IPS-NIHi7 (cell line): ENCODE measurements at regions not wholly inside any gene's neighbourhood (a gene's known extent, or its start where the extent isn't known, plus 50 kb on each side); places are given as distances from the start of the nearest gene placed in this dataset.

Experiments used
- DNase-seq: peaks from one replicate; pipeline ENCODE4 v3.0.0; 2012; ENCODE audit warnings: mixed read lengths; ENCODE audit errors: extremely low spot score

GRCh38 chrX:11056322-11057176 lies 54.6 kb upstream of the HCCS start:
- no peak for DNase-seq

DNA sequence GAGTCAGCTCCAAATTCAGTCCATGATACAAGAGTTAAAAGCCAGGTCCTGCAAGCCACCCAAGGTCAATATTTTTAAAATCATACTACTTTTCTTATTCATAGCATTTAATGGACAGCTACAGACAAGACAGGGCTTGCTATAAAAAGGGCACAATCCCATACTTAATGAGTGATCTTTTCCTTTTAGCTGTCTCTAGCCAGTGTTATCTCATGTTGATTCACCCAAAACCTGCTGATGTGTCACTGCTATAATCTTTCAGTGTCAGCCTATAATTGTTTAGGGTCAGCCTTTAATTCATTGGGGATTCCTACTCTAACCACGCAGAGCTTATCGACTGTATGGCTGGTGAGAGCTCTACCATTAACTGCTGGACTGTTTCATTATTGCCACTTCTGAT lies 51.2 kb upstream of the HCCS start:
- no peak for DNase-seq
